Tibial nerve (tissue), 4 donors: ENCODE measurements at regions not wholly inside any gene's neighbourhood (a gene's known extent, or its start where the extent isn't known, plus 50 kb on each side); places are given as distances from the start of the nearest gene placed in this dataset.
"Not testable (repeated sequence)": the region's sequence is repeated elsewhere in the genome, so short reads cannot be mapped to it uniquely, and the experiment has no call there.

Experiments
- DNase-seq, 2 donors: peaks; one replicate each; pipeline ENCODE4 v3.0.0-alpha.2; 2019; ENCODE audit warnings: low spot score in 2 of 2
- H3K27ac ChIP-seq, 4 donors: fragments of 200-600 bp; sonication (generic) in 3 of 4; one replicate each; pipeline ENCODE4 v1.5.1; 2017 to 2019; ENCODE audit warnings: mild to moderate bottlenecking in 1 of 4
- H3K27me3 ChIP-seq, 2 donors: fragments of 200-600 bp; sonication (generic) in 1 of 2; one replicate each; pipeline versions ENCODE4 v1.5.1 to v1.6.0; 2017 to 2019
- H3K36me3 ChIP-seq, 3 donors: fragments of 200-600 bp; sonication (generic); one replicate each; pipeline ENCODE4 v1.5.1; 2018 to 2019
- H3K4me1 ChIP-seq, 4 donors: fragments of 200-600 bp; sonication (generic) in 3 of 4; one replicate each; pipeline ENCODE4 v1.5.1; 2017 to 2019
- H3K4me3 ChIP-seq, 4 donors: fragments of 200-600 bp; sonication (generic) in 3 of 4; one replicate each; pipeline ENCODE4 v1.5.1; 2017 to 2019; ENCODE audit warnings: mild to moderate bottlenecking in 1 of 4, moderate library complexity in 1 of 4
- H3K9me3 ChIP-seq, 4 donors: fragments of 200-600 bp; sonication (generic) in 3 of 4; one replicate each; pipeline ENCODE4 v1.5.1; 2017 to 2019
- EP300 ChIP-seq, 2 donors: sonication (generic); formaldehyde crosslinking; IDR thresholded peaks; one replicate each; pipeline ENCODE4 v1.6.1; 2017; ENCODE audit warnings: antibody characterized with exemption in 2 of 2, mild to moderate bottlenecking in 1 of 2
- POLR2A ChIP-seq, 2 donors: fragments of 450-650 bp; IDR thresholded peaks; one replicate each; pipeline ENCODE4 v1.6.1; 2017; ENCODE audit warnings: antibody characterized with exemption in 2 of 2, mild to moderate bottlenecking in 2 of 2, moderate library complexity in 2 of 2
- WGBS, 2 donors: methylation state at CpG; one replicate each; pipeline ENCODE4 v1.1.5; 2018; 5-methylcytosine and 5-hydroxymethylcytosine counted together
- TF ChIP-seq, protein P1 (sequence below), 5 experiments: fragments of 200-600 bp in 3 of 5; fragments of 450-650 bp in 2 of 5; sonication (generic) in 3 of 5; IDR thresholded peaks; one replicate each; pipeline ENCODE4 v1.5.1; 2016 to 2019; ENCODE audit warnings: antibody characterized with exemption in 5 of 5, mild to moderate bottlenecking in 3 of 5, moderate library complexity in 2 of 5

DNA sequence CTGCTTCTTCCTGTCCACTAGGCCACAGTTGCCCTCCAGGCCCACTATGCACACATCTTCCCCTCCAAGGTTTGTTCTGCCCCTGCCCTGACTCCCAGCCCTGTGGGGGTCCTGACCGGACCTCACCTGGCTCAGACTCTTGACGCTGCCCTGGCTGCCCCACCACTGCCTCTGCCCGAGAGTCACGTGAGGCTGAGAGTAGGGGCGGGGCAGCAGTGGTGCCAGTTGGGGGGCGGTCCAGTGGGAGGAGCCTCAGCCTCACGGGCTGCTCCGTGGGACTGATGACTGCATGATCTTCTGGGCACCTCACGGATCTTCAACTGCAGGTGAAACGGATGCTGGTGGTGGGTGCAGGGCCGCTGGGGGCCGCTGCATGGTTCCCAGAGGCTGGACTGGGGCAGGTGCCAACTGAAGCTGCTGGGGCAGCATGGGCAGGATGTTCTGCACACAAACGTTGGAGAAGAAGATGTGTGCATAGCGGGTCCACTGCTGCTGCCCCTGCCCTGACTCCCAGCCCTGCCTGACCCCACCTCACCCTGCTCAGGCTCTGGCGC lies 77.6 kb downstream of the HHIPL2 start:
- H3K36me3 ChIP-seq, H3K4me1 ChIP-seq, H3K4me3 ChIP-seq, H3K27ac ChIP-seq, H3K27me3 ChIP-seq, H3K9me3 ChIP-seq, DNase-seq: not testable (repeated sequence)
- WGBS, 2 donors = 83 to 84% methylated on average over 1 to 4 of the region's 15 CpGs

DNA sequence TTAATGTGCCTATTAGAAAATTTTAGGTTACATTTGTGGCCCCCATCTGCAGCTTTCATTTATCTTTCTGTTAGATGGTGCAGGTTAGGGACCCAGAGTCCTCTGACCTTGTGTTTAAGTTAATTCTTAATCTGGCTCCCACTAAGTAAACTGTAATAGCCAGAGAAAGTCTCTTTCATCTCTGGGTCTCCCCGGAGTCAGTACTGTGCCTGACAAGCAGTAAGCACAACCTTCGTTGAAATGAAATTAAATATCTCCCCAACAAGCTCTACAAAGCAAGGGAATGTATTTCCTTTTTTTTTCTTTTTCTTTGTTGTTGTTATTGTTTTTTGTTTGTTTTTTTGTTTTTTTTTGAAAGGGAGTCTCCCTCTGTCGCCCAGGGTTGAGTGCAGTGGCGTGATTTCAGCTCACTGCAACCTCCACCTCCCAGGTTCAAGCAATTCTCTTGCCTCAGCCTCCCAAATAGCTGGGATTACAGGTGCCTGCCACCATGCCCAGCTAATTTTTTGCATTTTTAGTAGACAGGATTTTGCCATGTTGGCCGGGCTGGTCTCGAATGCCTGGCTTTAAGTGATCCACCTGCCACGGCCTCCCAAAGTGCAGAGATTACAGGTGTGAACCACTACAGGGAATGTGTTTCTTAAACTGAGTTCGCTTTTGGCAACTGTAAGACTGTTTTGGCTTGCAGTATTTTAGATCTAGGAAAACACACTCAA lies 81.6 kb downstream of the HHIPL2 start:
- Histone ChIP-seq H3K4me3 (peak overlapping the region in 1 of 4 donors; percentile 53), H3K4me1 (peaks cover 0 to 11% (median 0%) of the 10 kb centered on the region in 4 donors), H3K27me3 (no peaks in the 10 kb centered on the region), H3K36me3 (no peaks in the 10 kb centered on the region), H3K27ac (peak overlapping the region; percentile 63 to 91 (median 87)), H3K9me3 (no peaks in the 10 kb centered on the region)
- no peak for TF ChIP-seq POLR2A (IDR thresholded peaks at IDR 0.05)
- TF ChIP-seq, protein P1, sequence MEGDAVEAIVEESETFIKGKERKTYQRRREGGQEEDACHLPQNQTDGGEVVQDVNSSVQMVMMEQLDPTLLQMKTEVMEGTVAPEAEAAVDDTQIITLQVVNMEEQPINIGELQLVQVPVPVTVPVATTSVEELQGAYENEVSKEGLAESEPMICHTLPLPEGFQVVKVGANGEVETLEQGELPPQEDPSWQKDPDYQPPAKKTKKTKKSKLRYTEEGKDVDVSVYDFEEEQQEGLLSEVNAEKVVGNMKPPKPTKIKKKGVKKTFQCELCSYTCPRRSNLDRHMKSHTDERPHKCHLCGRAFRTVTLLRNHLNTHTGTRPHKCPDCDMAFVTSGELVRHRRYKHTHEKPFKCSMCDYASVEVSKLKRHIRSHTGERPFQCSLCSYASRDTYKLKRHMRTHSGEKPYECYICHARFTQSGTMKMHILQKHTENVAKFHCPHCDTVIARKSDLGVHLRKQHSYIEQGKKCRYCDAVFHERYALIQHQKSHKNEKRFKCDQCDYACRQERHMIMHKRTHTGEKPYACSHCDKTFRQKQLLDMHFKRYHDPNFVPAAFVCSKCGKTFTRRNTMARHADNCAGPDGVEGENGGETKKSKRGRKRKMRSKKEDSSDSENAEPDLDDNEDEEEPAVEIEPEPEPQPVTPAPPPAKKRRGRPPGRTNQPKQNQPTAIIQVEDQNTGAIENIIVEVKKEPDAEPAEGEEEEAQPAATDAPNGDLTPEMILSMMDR (IDR thresholded peaks at IDR 0.05) = no peak
- no peak for TF ChIP-seq EP300 (IDR thresholded peaks at IDR 0.05)
- WGBS, 2 donors = 91 to 94% methylated on average over 8 of the region's 8 CpGs
- DNase-seq = no peak

DNA sequence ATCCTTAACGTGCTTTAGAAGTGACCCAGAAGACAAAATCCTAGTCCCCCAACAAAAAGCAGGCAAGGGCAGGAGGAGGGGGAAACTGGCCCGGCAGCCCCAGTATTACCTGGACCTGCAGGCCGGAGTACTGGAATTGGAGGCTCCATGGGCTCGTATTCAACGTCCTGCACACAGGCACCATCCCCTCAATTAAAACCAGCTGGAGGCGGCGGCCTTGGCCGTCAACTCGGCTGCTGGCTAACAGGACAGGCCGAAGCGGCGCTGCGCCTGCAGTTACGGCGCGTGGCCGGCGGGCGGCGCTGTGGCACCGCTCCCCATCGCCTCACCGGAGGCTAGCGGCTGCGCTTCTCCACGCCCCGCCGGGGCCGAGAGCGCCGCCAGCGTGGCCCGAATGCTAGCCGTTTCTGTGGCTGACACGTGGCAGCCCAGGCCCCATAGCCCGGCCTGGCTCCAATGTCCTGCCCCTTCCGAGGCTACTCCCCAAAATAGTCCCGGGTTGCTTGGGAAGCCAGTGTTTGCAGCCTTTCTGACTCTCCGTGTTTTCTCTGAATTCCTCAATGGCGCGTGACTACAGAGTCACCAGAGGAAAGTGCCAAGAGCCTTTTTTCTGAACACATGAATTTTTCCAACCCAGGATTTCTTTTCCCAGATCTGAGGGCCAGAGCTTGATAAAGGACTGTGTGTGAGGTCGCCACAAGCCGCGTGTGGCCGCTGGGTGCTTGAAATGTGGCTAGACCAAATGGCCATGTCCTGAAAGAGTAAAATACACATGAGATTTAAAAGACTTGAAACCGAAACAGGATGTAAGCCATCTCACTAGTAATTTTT lies 82.5 kb downstream of the HHIPL2 start:
- H3K4me3 ChIP-seq = peak overlapping the region; percentile 26 to 56 (median 45)
- H3K36me3 ChIP-seq = no peaks in the 10 kb centered on the region
- H3K4me1 ChIP-seq = peaks cover 0 to 11% (median 0%) of the 10 kb centered on the region in 4 donors
- no peaks in the 10 kb centered on the region for H3K9me3 ChIP-seq
- no peaks in the 10 kb centered on the region for H3K27me3 ChIP-seq
- peak overlapping the region; percentile 63 to 91 (median 87) for H3K27ac ChIP-seq
- TF ChIP-seq EP300 (IDR thresholded peaks at IDR 0.05) = peak; percentile 33 to 84
- peak in 1 of 2 donors; percentile 62 for TF ChIP-seq POLR2A (IDR thresholded peaks at IDR 0.05)
- TF ChIP-seq, protein P1 (IDR thresholded peaks at IDR 0.05) = peak; percentile 99 to 100 (median 100)
- DNase-seq = peak; percentile 79
- WGBS, 2 donors = 1% methylated on average over 39 to 45 of the region's 46 CpGs

DNA sequence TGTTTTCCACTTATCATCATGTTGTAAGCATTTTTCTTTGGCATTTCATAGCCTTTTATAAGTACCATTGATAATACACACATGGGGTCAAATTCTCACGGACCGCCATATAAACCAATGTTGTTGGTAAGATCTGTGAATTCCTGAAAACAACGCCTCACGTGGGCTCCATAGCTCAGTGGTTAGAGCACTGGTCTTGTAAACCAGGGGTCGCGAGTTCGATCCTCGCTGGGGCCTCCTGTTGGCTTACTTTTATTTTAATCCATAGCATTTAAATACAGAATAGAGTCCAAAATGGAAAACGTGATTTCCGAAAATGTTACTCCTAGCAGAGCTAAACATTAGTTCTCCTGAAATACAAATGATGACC lies 83.1 kb downstream of the HHIPL2 start:
- DNase-seq = peak in 1 of 2 donors; percentile 59
- Histone ChIP-seq H3K27ac (peak overlapping the region; percentile 63 to 91 (median 87)), H3K36me3 (no peaks in the 10 kb centered on the region), H3K27me3 (no peaks in the 10 kb centered on the region), H3K9me3 (no peaks in the 10 kb centered on the region), H3K4me3 (peak overlapping the region; percentile 26 to 56 (median 45)), H3K4me1 (peaks cover 0 to 11% (median 0%) of the 10 kb centered on the region in 4 donors)
- 16 to 21% methylated on average over 10 of the region's 10 CpGs for WGBS, 2 donors
- TF ChIP-seq, protein P1 (IDR thresholded peaks at IDR 0.05) = no peak

DNA sequence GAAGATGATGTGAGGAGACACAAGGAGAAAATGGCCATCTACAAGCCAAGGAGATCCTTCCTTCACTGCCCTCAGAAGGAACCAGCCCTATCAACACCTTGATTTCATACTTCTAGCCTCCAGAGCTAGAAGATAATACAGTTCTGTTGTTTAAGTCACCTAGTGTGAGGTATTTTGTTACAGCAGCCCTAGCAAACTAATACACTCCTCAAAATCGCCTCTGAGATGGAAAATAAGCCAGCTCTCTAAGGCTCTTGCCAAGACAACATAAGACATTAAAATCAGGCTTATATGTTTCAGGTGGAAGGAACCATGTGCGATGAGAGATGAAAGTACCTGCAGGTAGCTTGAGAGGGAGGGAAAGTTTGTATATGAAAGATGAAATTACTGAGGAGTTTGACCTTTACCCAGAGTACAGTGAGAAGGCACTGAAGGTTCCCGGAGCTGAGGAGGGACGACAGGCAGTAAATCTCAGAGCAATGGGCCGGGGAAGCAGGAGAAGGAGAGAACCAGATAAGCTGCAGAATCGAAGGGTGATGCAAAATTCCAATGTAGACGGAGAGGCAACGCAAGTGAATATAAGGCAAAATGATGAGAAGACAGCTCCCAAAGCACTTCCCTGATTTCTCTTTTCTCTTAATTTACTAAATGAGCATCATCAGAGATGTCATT lies 84.7 kb downstream of the HHIPL2 start:
- Histone ChIP-seq H3K4me3 (no peak overlapping the region), H3K27me3 (no peaks in the 10 kb centered on the region)
- 88 to 89% methylated on average over 8 of the region's 8 CpGs for WGBS, 2 donors

More for the DNA sequence above, 84.7 kb downstream of the HHIPL2 start:
- no peak for DNase-seq
- Histone ChIP-seq H3K36me3 (no peaks in the 10 kb centered on the region), H3K4me1 (peaks cover 0 to 11% (median 0%) of the 10 kb centered on the region in 4 donors), H3K27ac (no peak overlapping the region), H3K9me3 (peaks cover 0 to 3% (median 0%) of the 10 kb centered on the region in 4 donors)
- TF ChIP-seq, protein P1 (IDR thresholded peaks at IDR 0.05) = no peak
- TF ChIP-seq EP300 (IDR thresholded peaks at IDR 0.05) (no peak), POLR2A (IDR thresholded peaks at IDR 0.05) (no peak)
